Neural crest cell (in vitro differentiated cells): ENCODE measurements at regions not wholly inside any gene's neighbourhood (a gene's known extent, or its start where the extent isn't known, plus 50 kb on each side); places are given as distances from the start of the nearest gene placed in this dataset.

ENCODE experiments used
- DNase-seq: peaks from one replicate; pipeline ENCODE4 v3.0.0; 2021; ENCODE audit warnings: low read depth, mixed read lengths, low spot score
- H3K27ac Mint-ChIP-seq: one replicate; pipeline ENCODE4 v1.8.0; 2021; ENCODE audit warnings: mild to moderate bottlenecking, mixed read lengths; ENCODE audit not compliant: unreplicated experiment
- H3K27me3 Mint-ChIP-seq: 2 replicates; pipeline ENCODE4 v1.8.0; 2021; ENCODE audit warnings: low read depth, mild to moderate bottlenecking, mixed read lengths
- H3K36me3 Mint-ChIP-seq: 2 replicates; pipeline ENCODE4 v1.8.0; 2021; ENCODE audit warnings: low read depth, mild to moderate bottlenecking, mixed read lengths
- H3K4me1 Mint-ChIP-seq: 2 replicates; pipeline ENCODE4 v1.8.0; 2021; ENCODE audit warnings: mixed read lengths
- H3K4me3 Mint-ChIP-seq: one replicate; pipeline ENCODE4 v1.8.0; 2021; ENCODE audit warnings: mild to moderate bottlenecking, mixed read lengths
- H3K9me3 Mint-ChIP-seq: 2 replicates; pipeline ENCODE4 v1.8.0; 2021; ENCODE audit warnings: mixed read lengths
- TF ChIP-seq, protein P1 (sequence below): fragments of 200-600 bp; sonication (generic); conservative IDR thresholded peaks from 2 replicates; pipeline ENCODE4 v1.5.0; 2021; ENCODE audit warnings: antibody characterized with exemption, mild to moderate bottlenecking

GRCh38 chr2:195592105-195592504 lies 64.9 kb upstream of the SLC39A10 start:
- Mint-ChIP-seq H3K9me3 (no peaks in the 10 kb centered on the region), H3K36me3 (no peaks in the 10 kb centered on the region), H3K4me3 (no peak overlapping the region), H3K4me1 (no peaks in the 10 kb centered on the region), H3K27ac (no peak overlapping the region), H3K27me3 (no peaks in the 10 kb centered on the region)
- DNase-seq = no peak
- TF ChIP-seq, protein P1, sequence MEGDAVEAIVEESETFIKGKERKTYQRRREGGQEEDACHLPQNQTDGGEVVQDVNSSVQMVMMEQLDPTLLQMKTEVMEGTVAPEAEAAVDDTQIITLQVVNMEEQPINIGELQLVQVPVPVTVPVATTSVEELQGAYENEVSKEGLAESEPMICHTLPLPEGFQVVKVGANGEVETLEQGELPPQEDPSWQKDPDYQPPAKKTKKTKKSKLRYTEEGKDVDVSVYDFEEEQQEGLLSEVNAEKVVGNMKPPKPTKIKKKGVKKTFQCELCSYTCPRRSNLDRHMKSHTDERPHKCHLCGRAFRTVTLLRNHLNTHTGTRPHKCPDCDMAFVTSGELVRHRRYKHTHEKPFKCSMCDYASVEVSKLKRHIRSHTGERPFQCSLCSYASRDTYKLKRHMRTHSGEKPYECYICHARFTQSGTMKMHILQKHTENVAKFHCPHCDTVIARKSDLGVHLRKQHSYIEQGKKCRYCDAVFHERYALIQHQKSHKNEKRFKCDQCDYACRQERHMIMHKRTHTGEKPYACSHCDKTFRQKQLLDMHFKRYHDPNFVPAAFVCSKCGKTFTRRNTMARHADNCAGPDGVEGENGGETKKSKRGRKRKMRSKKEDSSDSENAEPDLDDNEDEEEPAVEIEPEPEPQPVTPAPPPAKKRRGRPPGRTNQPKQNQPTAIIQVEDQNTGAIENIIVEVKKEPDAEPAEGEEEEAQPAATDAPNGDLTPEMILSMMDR = no peak

GRCh38 chr2:195590861-195591205 lies 66.2 kb upstream of the SLC39A10 start:
- Mint-ChIP-seq H3K27ac (no peak overlapping the region), H3K4me3 (no peak overlapping the region), H3K36me3 (no peaks in the 10 kb centered on the region), H3K27me3 (no peaks in the 10 kb centered on the region), H3K9me3 (no peaks in the 10 kb centered on the region), H3K4me1 (no peaks in the 10 kb centered on the region)
- DNase-seq = no peak
- TF ChIP-seq, protein P1 = no peak

DNA sequence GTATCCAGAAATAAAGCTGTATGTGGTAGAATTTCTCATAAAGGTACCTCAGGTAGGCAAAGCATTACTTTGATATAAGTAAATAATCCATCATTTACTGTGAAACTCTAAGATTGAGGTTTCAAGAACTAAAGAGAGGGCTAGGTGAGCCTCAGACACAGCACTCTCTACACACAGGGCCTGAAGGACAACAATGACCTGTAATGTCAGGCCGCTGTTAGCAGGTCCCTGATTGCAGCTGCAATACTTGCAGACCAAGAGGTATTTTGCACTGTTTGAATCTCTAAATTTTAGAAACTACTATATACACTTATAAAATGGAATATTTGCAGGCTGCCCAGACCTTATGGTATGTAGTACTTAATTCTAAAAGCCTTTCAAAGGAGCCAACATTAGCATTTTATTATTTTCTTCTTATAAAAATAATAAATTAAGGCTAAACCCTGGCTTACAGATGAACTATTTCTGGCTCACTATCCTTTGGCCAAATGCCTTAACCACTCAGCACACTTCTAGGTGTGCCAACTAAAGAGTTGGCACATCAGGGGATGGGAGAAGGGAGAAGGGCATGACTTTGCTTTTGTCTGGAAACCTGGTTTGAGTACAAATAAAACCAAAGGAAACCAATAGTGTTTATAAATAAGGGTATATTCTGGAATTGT lies 66.7 kb upstream of the SLC39A10 start:
- no peaks in the 10 kb centered on the region for H3K27me3 Mint-ChIP-seq
- H3K27ac Mint-ChIP-seq = no peak overlapping the region
- H3K36me3 Mint-ChIP-seq = no peaks in the 10 kb centered on the region
- no peaks in the 10 kb centered on the region for H3K9me3 Mint-ChIP-seq
- no peaks in the 10 kb centered on the region for H3K4me1 Mint-ChIP-seq
- H3K4me3 Mint-ChIP-seq = no peak overlapping the region
- TF ChIP-seq, protein P1 = no peak
- DNase-seq = no peak

GRCh38 chr2:195587966-195588365 lies 69.1 kb upstream of the SLC39A10 start:
- no peaks in the 10 kb centered on the region for H3K36me3 Mint-ChIP-seq
- H3K4me1 Mint-ChIP-seq = no peaks in the 10 kb centered on the region
- no peak overlapping the region for H3K27ac Mint-ChIP-seq
- TF ChIP-seq, protein P1 = no peak
- no peaks in the 10 kb centered on the region for H3K9me3 Mint-ChIP-seq
- DNase-seq = no peak
- no peaks in the 10 kb centered on the region for H3K27me3 Mint-ChIP-seq
- H3K4me3 Mint-ChIP-seq = no peak overlapping the region

- H3K4me3 Mint-ChIP-seq = no peak overlapping the region
- no peak for DNase-seq
- no peaks in the 10 kb centered on the region for H3K27me3 Mint-ChIP-seq
- H3K9me3 Mint-ChIP-seq = no peaks in the 10 kb centered on the region
- no peak overlapping the region for H3K27ac Mint-ChIP-seq
- H3K4me1 Mint-ChIP-seq = no peaks in the 10 kb centered on the region
- H3K36me3 Mint-ChIP-seq = no peaks in the 10 kb centered on the region
- TF ChIP-seq, protein P1 = no peak
Measured at GRCh38 chr2:195586062-195586714, 70.8 kb upstream of the SLC39A10 start.
